ENCODE measurements at regions not wholly inside any gene's neighbourhood (a gene's known extent, or its start where the extent isn't known, plus 50 kb on each side); places are given as distances from the start of the nearest gene placed in this dataset.

DNA sequence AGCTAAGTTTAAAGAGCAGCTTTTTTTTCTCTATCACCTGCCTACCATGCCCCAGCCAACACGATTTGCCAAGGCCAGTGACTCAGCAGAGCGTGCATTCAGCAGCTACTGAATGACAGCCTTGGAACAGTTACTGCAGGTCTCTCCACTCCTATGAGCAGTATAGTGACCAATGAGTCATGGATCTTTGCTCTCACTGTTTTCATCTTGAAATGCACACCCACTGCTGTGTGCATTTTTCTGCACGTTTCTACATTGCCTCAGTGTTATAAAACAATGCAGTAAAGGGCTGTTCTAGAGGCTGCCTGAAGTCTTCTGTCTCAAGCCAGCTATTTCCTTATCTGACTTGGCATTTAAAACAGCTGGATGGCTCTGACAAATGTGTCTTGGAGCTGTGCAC lies 66.0 kb upstream of the C4orf54 start:
- intact Hi-C loops (cut with micrococcal nuclease), result no loop called here
- peak; percentile 79 for ATAC-seq
- H3K27ac Mint-ChIP-seq, result no peak overlapping the region
- no peak overlapping the region for H3K4me3 Mint-ChIP-seq
- POLR2A ChIA-PET, result no interaction called here
- TF ChIP-seq, protein P1, sequence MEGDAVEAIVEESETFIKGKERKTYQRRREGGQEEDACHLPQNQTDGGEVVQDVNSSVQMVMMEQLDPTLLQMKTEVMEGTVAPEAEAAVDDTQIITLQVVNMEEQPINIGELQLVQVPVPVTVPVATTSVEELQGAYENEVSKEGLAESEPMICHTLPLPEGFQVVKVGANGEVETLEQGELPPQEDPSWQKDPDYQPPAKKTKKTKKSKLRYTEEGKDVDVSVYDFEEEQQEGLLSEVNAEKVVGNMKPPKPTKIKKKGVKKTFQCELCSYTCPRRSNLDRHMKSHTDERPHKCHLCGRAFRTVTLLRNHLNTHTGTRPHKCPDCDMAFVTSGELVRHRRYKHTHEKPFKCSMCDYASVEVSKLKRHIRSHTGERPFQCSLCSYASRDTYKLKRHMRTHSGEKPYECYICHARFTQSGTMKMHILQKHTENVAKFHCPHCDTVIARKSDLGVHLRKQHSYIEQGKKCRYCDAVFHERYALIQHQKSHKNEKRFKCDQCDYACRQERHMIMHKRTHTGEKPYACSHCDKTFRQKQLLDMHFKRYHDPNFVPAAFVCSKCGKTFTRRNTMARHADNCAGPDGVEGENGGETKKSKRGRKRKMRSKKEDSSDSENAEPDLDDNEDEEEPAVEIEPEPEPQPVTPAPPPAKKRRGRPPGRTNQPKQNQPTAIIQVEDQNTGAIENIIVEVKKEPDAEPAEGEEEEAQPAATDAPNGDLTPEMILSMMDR (IDR thresholded peaks at IDR 0.05), result no peak
- DNase-seq, result peak; percentile 19
- no peaks in the 10 kb centered on the region for H3K4me1 Mint-ChIP-seq (ENCODE audit: low read depth)
- CTCF ChIA-PET, result interaction anchor here (1.8 to 1.9 kb wide), 2 partner anchors 12 to 85 kb away, joined by 5 to 9 read pairs; no protein-coding TSS in a partner anchor
- no peaks in the 10 kb centered on the region for H3K9me3 Mint-ChIP-seq
- no peaks in the 10 kb centered on the region for H3K36me3 Mint-ChIP-seq (ENCODE audit: low read depth)
- H3K27me3 Mint-ChIP-seq, result peaks cover 4% of the 10 kb centered on the region

DNA sequence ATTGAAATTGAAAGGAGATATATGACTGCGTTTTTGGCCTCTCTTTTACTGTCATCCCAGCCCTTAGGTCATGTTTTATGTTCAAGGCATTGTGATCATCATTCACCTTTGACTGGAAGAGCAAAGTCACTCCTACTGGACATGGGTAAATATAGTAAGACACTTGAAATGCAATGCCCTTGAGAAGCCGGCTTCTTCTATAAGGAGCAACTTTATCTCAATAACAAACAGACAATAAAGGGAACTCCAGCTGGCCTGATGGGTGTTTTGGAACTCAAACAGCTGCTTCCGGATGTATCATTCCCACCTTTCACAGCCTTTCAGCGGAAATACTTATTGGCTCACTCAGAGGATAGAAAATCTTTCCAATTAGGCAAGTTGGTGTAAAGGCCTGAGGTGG lies 65.1 kb upstream of the C4orf54 start:
- DNase-seq (no peak), ATAC-seq (no peak)
- TF ChIP-seq, protein P1 (IDR thresholded peaks at IDR 0.05), result no peak
- intact Hi-C loops (cut with micrococcal nuclease), result no loop called here
- peaks cover 5% of the 10 kb centered on the region for H3K27me3 Mint-ChIP-seq
- no peaks in the 10 kb centered on the region for H3K9me3 Mint-ChIP-seq
- H3K4me3 Mint-ChIP-seq, result no peak overlapping the region
- H3K27ac Mint-ChIP-seq, result no peak overlapping the region
- H3K36me3 Mint-ChIP-seq (ENCODE audit: low read depth), result no peaks in the 10 kb centered on the region
- ChIA-PET POLR2A (no interaction called here), CTCF (no interaction called here)
- no peaks in the 10 kb centered on the region for H3K4me1 Mint-ChIP-seq (ENCODE audit: low read depth)

GRCh38 chr4:99722006-99722405 lies 64.4 kb upstream of the C4orf54 start:
- H3K9me3 Mint-ChIP-seq, result no peaks in the 10 kb centered on the region
- ChIA-PET POLR2A (interaction anchor here (0.6 kb wide), 1 partner anchor 86 kb away, joined by 3 read pairs; no protein-coding TSS in a partner anchor), CTCF (no interaction called here)
- H3K27ac Mint-ChIP-seq, result no peak overlapping the region
- H3K4me3 Mint-ChIP-seq, result no peak overlapping the region
- intact Hi-C loops (cut with micrococcal nuclease), result no loop called here
- DNase-seq (no peak), ATAC-seq (no peak)
- H3K27me3 Mint-ChIP-seq, result peaks cover 5% of the 10 kb centered on the region
- no peaks in the 10 kb centered on the region for H3K4me1 Mint-ChIP-seq (ENCODE audit: low read depth)
- TF ChIP-seq, protein P1 (IDR thresholded peaks at IDR 0.05), result no peak
- no peaks in the 10 kb centered on the region for H3K36me3 Mint-ChIP-seq (ENCODE audit: low read depth)

DNA sequence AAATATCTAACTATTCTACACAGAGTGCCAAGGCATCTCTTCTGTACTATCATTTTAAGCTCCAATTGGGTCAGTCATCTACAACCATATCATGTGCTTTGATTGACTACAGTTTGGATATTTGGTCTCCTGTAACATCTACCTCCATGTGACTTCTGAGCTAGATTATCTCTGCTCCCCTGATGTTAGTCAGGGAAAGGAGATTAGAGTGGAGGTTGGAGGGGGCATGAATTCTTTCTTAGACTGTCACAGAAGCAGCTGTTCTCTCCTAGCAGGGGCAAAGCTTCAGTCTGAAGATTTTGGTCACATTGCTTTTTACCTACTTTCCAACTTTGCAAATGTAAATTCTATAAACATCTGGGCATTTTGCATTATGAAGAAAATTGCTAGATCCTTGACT lies 62.6 kb upstream of the C4orf54 start:
- no peak overlapping the region for H3K27ac Mint-ChIP-seq
- H3K9me3 Mint-ChIP-seq, result no peaks in the 10 kb centered on the region
- no peak overlapping the region for H3K4me3 Mint-ChIP-seq
- H3K36me3 Mint-ChIP-seq (ENCODE audit: low read depth), result no peaks in the 10 kb centered on the region
- ChIA-PET CTCF (interaction anchor here (1.1 kb wide), 1 partner anchor 88 kb away, joined by 3 read pairs; no protein-coding TSS in a partner anchor), POLR2A (no interaction called here)
- no peak for ATAC-seq
- no peaks in the 10 kb centered on the region for H3K4me1 Mint-ChIP-seq (ENCODE audit: low read depth)
- TF ChIP-seq, protein P1 (IDR thresholded peaks at IDR 0.05), result no peak
- intact Hi-C loops (cut with micrococcal nuclease), result no loop called here
- DNase-seq, result no peak
- H3K27me3 Mint-ChIP-seq, result peaks cover 5% of the 10 kb centered on the region

DNA sequence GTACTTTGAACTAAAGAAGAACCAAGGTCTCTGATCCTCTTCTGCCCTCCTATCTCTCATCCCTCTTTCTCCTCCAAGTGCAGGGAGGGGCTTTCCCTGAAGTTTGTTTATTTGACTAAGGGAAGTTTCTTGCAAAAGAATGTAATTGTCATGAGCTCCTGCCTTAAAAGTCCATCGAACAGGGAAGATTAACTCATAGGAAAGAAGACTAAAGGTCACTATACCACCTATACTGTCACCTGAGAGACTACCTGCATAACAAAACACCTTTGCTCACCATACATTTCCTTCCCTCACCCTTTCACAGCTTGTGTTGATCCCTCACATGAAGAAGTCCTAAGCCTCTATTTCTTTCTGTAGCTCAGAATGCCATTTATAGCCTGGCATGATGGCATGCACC lies 59.4 kb upstream of the C4orf54 start:
- CTCF ChIA-PET, result no interaction called here

More for the DNA sequence above, 59.4 kb upstream of the C4orf54 start:
- Mint-ChIP-seq H3K9me3 (no peaks in the 10 kb centered on the region), H3K4me1 (ENCODE audit: low read depth) (no peaks in the 10 kb centered on the region), H3K27ac (no peak overlapping the region), H3K27me3 (peaks cover 1% of the 10 kb centered on the region), H3K4me3 (no peak overlapping the region), H3K36me3 (ENCODE audit: low read depth) (no peaks in the 10 kb centered on the region)
- DNase-seq (no peak), ATAC-seq (no peak)
- intact Hi-C loops (cut with micrococcal nuclease), result no loop called here
- POLR2A ChIA-PET, result no interaction called here
- TF ChIP-seq, protein P1 (IDR thresholded peaks at IDR 0.05), result no peak
